Brain microvascular endothelial cell (primary cell): ENCODE measurements at regions not wholly inside any gene's neighbourhood (a gene's known extent, or its start where the extent isn't known, plus 50 kb on each side); places are given as distances from the start of the nearest gene placed in this dataset.

Source experiments
- DNase-seq: peaks from one replicate; pipeline ENCODE4 v3.0.0-alpha.2; 2020
- H3K27ac ChIP-seq: fragments of 250-450 bp; sonication (Bioruptor Pico); 2 replicates; pipeline ENCODE4 v1.5.1; 2020; ENCODE audit warnings: mild to moderate bottlenecking, moderate library complexity
- H3K27me3 ChIP-seq: fragments of 250-450 bp; sonication (Bioruptor Pico); replicated peaks from 2 replicates; pipeline ENCODE4 v1.5.1; 2020; ENCODE audit warnings: mild to moderate bottlenecking
- H3K36me3 ChIP-seq: fragments of 250-450 bp; sonication (Bioruptor Pico); replicated peaks from 2 replicates; pipeline ENCODE4 v1.5.1; 2020; ENCODE audit warnings: mild to moderate bottlenecking
- H3K4me3 ChIP-seq: 2 replicates; pipeline ENCODE4 v1.5.1; 2011; ENCODE audit warnings: low read depth, mild to moderate bottlenecking, control low read depth, low read length, moderate library complexity
- CTCF ChIP-seq: IDR thresholded peaks from 2 replicates; pipeline ENCODE4 v1.5.1; 2011; ENCODE audit warnings: low read depth, mild to moderate bottlenecking, moderate library complexity, low read length, control low read depth, inconsistent platforms; ENCODE audit errors: missing control alignments
- in situ Hi-C: cut with HindIII; loops from 2 replicates; pipeline ENCODE4 v1.10.0; 2017; ENCODE audit warnings: low sequenced_read_pairs, low pct_ligation_motif_present

GRCh38 chr11:45503311-45503710, 162.1 kb downstream of the CHST1 start:
- Histone ChIP-seq H3K36me3 (no peaks in the 10 kb centered on the region), H3K4me3 (no peak overlapping the region), H3K27me3 (no peaks in the 10 kb centered on the region), H3K27ac (no peak overlapping the region)
- in situ Hi-C loops: no loop called here
- TF ChIP-seq CTCF: no peak
- no peak for DNase-seq

- H3K27me3 ChIP-seq: peaks cover 2% of the 10 kb centered on the region
- in situ Hi-C loops: no loop called here
- no peaks in the 10 kb centered on the region for H3K36me3 ChIP-seq
- no peak overlapping the region for H3K27ac ChIP-seq
- no peak for TF ChIP-seq CTCF
- H3K4me3 ChIP-seq: no peak overlapping the region
- no peak for DNase-seq
Measured at GRCh38 chr11:45502226-45502545, 163.2 kb downstream of the CHST1 start.

GRCh38 chr11:45501392-45502225, 163.8 kb downstream of the CHST1 start:
- peaks cover 2% of the 10 kb centered on the region for H3K27me3 ChIP-seq
- no peaks in the 10 kb centered on the region for H3K36me3 ChIP-seq
- no peak overlapping the region for H3K4me3 ChIP-seq
- H3K27ac ChIP-seq: no peak overlapping the region
- DNase-seq: no peak
- TF ChIP-seq CTCF: no peak
- in situ Hi-C loops: no loop called here

GRCh38 chr11:45500451-45500850, 165.0 kb downstream of the CHST1 start:
- Histone ChIP-seq H3K36me3 (no peaks in the 10 kb centered on the region), H3K27ac (no peak overlapping the region), H3K4me3 (no peak overlapping the region), H3K27me3 (peaks cover 2% of the 10 kb centered on the region)
- no peak for DNase-seq
- no peak for TF ChIP-seq CTCF
- in situ Hi-C loops: no loop called here

- no peak for TF ChIP-seq CTCF
- DNase-seq: no peak
- H3K4me3 ChIP-seq: no peak overlapping the region
- no peaks in the 10 kb centered on the region for H3K36me3 ChIP-seq
- in situ Hi-C loops: no loop called here
- H3K27me3 ChIP-seq: peaks cover 2% of the 10 kb centered on the region
- no peak overlapping the region for H3K27ac ChIP-seq
Measured at GRCh38 chr11:45494738-45495137, 170.7 kb downstream of the CHST1 start.
